SK-N-SH treated with all-trans-retinoic acid at 6 μM for 48 hours (cell line): ENCODE measurements at regions not wholly inside any gene's neighbourhood (a gene's known extent, or its start where the extent isn't known, plus 50 kb on each side); places are given as distances from the start of the nearest gene placed in this dataset.

Experiments used
- ARNTL ChIP-seq: fragments of 450-650 bp; formaldehyde crosslinking; IDR thresholded peaks from 2 replicates; pipeline ENCODE4 v1.5.0; 2020; ENCODE audit warnings: low read depth, mild to moderate bottlenecking, moderate library complexity, borderline replicate concordance
- POU6F1 ChIP-seq: fragments of 250-450 bp; sonication (Bioruptor Pico); IDR thresholded peaks from 2 replicates; pipeline ENCODE4 v1.8.0; 2021; ENCODE audit warnings: low read depth, mild to moderate bottlenecking, moderate library complexity, borderline replicate concordance
- TCF4 ChIP-seq: fragments of 250-450 bp; sonication (Bioruptor Pico); IDR thresholded peaks from 2 replicates; pipeline ENCODE4 v1.8.0; 2021; ENCODE audit warnings: mild to moderate bottlenecking, moderate library complexity, borderline replicate concordance
- ZFP30 ChIP-seq: fragments of 450-650 bp; formaldehyde crosslinking; IDR thresholded peaks from 2 replicates; pipeline ENCODE4 v1.5.0; 2022; ENCODE audit warnings: mild to moderate bottlenecking, moderate library complexity

- TF ChIP-seq ZFP30 (CRISPR knock-in tag), result no peak
- TF ChIP-seq ARNTL, result no peak
- TF ChIP-seq POU6F1 (CRISPR knock-in tag), result no peak
- TF ChIP-seq TCF4, result no peak
These were observed 248.8 kb upstream of the TPM1 start for GRCh38 chr15:62793752-62794144.
